PC-9 (cell line): ENCODE measurements at regions not wholly inside any gene's neighbourhood (a gene's known extent, or its start where the extent isn't known, plus 50 kb on each side); places are given as distances from the start of the nearest gene placed in this dataset.

Source experiments
- EZH2 ChIP-seq: fragments of 200-600 bp; sonication (generic); IDR thresholded peaks from 2 replicates; pipeline ENCODE4 v1.8.0; 2017; ENCODE audit warnings: antibody characterized with exemption, low read depth
- TF ChIP-seq, protein P1 (sequence below): fragments of 200-600 bp; sonication (generic); conservative IDR thresholded peaks from 2 replicates; pipeline ENCODE4 v1.6.1; 2017; ENCODE audit warnings: mixed run types, antibody characterized with exemption, mild to moderate bottlenecking, moderate library complexity

DNA sequence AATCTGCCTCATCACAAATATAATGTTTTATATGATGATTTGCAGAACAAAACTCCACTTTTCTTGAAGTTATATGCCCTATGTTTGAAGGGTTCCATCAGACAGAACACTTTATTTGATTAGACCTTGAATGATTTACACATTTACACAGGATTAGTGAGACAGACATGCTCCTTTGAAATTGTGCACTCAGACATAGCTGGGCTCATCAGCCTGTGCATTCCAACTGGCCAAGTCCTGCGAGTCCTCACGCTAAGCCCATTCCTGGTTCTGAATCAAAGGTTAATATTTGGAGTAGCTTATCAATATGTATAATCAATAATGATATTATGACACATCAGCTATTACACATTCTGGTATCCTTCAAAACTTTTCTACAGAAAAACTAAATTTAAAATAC, 173.6 kb downstream of the MBL2 start:
- TF ChIP-seq, protein P1, sequence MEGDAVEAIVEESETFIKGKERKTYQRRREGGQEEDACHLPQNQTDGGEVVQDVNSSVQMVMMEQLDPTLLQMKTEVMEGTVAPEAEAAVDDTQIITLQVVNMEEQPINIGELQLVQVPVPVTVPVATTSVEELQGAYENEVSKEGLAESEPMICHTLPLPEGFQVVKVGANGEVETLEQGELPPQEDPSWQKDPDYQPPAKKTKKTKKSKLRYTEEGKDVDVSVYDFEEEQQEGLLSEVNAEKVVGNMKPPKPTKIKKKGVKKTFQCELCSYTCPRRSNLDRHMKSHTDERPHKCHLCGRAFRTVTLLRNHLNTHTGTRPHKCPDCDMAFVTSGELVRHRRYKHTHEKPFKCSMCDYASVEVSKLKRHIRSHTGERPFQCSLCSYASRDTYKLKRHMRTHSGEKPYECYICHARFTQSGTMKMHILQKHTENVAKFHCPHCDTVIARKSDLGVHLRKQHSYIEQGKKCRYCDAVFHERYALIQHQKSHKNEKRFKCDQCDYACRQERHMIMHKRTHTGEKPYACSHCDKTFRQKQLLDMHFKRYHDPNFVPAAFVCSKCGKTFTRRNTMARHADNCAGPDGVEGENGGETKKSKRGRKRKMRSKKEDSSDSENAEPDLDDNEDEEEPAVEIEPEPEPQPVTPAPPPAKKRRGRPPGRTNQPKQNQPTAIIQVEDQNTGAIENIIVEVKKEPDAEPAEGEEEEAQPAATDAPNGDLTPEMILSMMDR: no peak
- TF ChIP-seq EZH2: no peak
